Smooth muscle cell (in vitro differentiated cells): ENCODE measurements at regions not wholly inside any gene's neighbourhood (a gene's known extent, or its start where the extent isn't known, plus 50 kb on each side); places are given as distances from the start of the nearest gene placed in this dataset.

Experiments
- DNase-seq: peaks from one replicate; lab custom pipeline; 2025; ENCODE audit not compliant: unreplicated experiment; lab: John Stamatoyannopoulos, UW
- H2AFZ ChIP-seq: fragments of 200-600 bp; sonication (generic); 2 replicates; pipeline ENCODE4 v1.6.0; 2016; ENCODE audit warnings: antibody characterized with exemption, low read depth, mild to moderate bottlenecking
- H3F3A ChIP-seq: fragments of 200-600 bp; sonication (generic); 2 replicates; pipeline ENCODE4 v1.6.0; 2017; ENCODE audit warnings: antibody characterized with exemption, low read depth
- H3K27ac ChIP-seq: fragments of 200-600 bp; sonication (generic); 2 replicates; pipeline ENCODE4 v1.5.1; 2016; ENCODE audit warnings: low read depth, mild to moderate bottlenecking
- H3K27me3 ChIP-seq: fragments of 200-600 bp; sonication (generic); 2 replicates; pipeline ENCODE4 v1.6.1; 2016; ENCODE audit warnings: low read depth, mild to moderate bottlenecking
- H3K36me3 ChIP-seq: fragments of 200-600 bp; sonication (generic); 2 replicates; pipeline ENCODE4 v1.5.1; 2016; ENCODE audit warnings: low read depth
- H3K4me1 ChIP-seq: fragments of 200-600 bp; sonication (generic); 2 replicates; pipeline ENCODE4 v1.5.1; 2016; ENCODE audit warnings: low read depth
- H3K4me2 ChIP-seq: fragments of 200-600 bp; sonication (generic); 2 replicates; pipeline ENCODE4 v1.6.0; 2016; ENCODE audit warnings: mild to moderate bottlenecking
- H3K4me3 ChIP-seq: fragments of 200-600 bp; sonication (generic); 2 replicates; pipeline ENCODE4 v1.5.1; 2016; ENCODE audit warnings: mild to moderate bottlenecking
- H3K79me2 ChIP-seq: fragments of 200-600 bp; sonication (generic); 2 replicates; pipeline ENCODE4 v1.6.0; 2016; ENCODE audit warnings: low read depth, mild to moderate bottlenecking
- H3K9ac ChIP-seq: fragments of 200-600 bp; sonication (generic); 2 replicates; pipeline ENCODE4 v1.6.0; 2016; ENCODE audit warnings: low read depth
- H3K9me3 ChIP-seq: fragments of 200-600 bp; sonication (generic); replicated peaks from 2 replicates; pipeline ENCODE4 v1.5.1; 2016; ENCODE audit warnings: low read depth
- H4K20me1 ChIP-seq: fragments of 200-600 bp; sonication (generic); 2 replicates; pipeline ENCODE4 v1.6.0; 2016; ENCODE audit warnings: low read depth
- WGBS: methylation state at CpG from one replicate; pipeline ENCODE4 v1.1.7; 2016; ENCODE audit warnings: low lambda C conversion rate; 5-methylcytosine and 5-hydroxymethylcytosine counted together
- TF ChIP-seq, protein P1 (sequence below): fragments of 200-600 bp; sonication (generic); IDR thresholded peaks from 2 replicates; pipeline ENCODE4 v1.5.1; 2017; ENCODE audit warnings: borderline replicate concordance, mild to moderate bottlenecking, antibody characterized with exemption; ENCODE audit not compliant: insufficient read depth, poor library complexity, severe bottlenecking

DNA sequence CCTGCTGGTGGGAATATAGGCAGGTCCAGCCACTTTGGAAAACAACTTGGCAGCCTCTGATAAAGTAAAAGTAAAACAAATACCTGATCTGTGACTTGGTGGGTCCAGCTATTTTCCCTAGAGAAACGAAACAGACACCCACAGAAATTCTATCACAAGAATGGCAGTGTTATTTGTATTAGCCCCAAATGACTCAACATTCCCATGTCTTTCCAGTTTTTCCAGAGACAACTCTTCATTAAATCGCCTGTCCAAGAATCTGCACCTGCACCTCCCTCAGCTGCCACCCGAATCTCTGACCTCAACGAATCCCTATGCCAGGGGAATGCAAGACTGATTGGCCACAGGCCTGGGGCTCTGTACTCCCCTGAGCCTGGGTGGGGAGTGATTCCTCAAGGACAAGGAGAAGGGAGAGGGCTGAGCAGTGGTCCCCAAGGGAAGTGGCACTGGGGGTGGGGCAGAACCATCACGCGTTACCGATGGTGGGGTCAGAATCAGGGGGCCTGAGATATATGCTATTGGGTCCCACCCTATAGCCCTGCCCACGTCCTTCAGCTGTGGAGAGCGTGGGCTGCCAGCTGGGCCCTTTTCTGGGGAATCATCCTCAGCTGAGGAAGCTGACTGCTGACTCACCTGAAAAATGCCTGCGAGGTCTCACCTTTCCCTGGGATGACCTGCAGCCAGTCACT, 553.0 kb downstream of the PTPRU start:
- no peak overlapping the region for H3K4me3 ChIP-seq
- no peaks in the 10 kb centered on the region for H3F3A ChIP-seq
- no peaks in the 10 kb centered on the region for H3K36me3 ChIP-seq
- no peaks in the 10 kb centered on the region for H3K79me2 ChIP-seq
- H3K4me2 ChIP-seq, result no peak overlapping the region
- TF ChIP-seq, protein P1, sequence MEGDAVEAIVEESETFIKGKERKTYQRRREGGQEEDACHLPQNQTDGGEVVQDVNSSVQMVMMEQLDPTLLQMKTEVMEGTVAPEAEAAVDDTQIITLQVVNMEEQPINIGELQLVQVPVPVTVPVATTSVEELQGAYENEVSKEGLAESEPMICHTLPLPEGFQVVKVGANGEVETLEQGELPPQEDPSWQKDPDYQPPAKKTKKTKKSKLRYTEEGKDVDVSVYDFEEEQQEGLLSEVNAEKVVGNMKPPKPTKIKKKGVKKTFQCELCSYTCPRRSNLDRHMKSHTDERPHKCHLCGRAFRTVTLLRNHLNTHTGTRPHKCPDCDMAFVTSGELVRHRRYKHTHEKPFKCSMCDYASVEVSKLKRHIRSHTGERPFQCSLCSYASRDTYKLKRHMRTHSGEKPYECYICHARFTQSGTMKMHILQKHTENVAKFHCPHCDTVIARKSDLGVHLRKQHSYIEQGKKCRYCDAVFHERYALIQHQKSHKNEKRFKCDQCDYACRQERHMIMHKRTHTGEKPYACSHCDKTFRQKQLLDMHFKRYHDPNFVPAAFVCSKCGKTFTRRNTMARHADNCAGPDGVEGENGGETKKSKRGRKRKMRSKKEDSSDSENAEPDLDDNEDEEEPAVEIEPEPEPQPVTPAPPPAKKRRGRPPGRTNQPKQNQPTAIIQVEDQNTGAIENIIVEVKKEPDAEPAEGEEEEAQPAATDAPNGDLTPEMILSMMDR, result no peak
- no peaks in the 10 kb centered on the region for H4K20me1 ChIP-seq
- H3K27me3 ChIP-seq, result peaks cover 9% of the 10 kb centered on the region
- no peak overlapping the region for H3K9ac ChIP-seq
- WGBS, result 79% methylated on average over 10 of the region's 10 CpGs
- H3K9me3 ChIP-seq, result no peaks in the 10 kb centered on the region
- H2AFZ ChIP-seq, result no peak overlapping the region
- DNase-seq, result no peak
- H3K27ac ChIP-seq, result no peak overlapping the region
- H3K4me1 ChIP-seq, result no peaks in the 10 kb centered on the region

- Histone ChIP-seq H3K9me3 (no peaks in the 10 kb centered on the region), H3K9ac (no peak overlapping the region), H3K4me2 (no peak overlapping the region), H3K27me3 (peaks cover 21% of the 10 kb centered on the region), H2AFZ (no peak overlapping the region), H3F3A (no peaks in the 10 kb centered on the region), H3K4me3 (no peak overlapping the region), H3K27ac (no peak overlapping the region), H3K79me2 (no peaks in the 10 kb centered on the region), H4K20me1 (no peaks in the 10 kb centered on the region), H3K36me3 (no peaks in the 10 kb centered on the region), H3K4me1 (no peaks in the 10 kb centered on the region)
- WGBS, result 89% methylated on average over 13 of the region's 13 CpGs
- DNase-seq, result no peak
- TF ChIP-seq, protein P1, result no peak
Observed at GRCh38 chr1:29786791-29787732, 550.7 kb downstream of the PTPRU start.

- DNase-seq, result no peak
- TF ChIP-seq, protein P1, result no peak
- 90% methylated on average over 4 of the region's 4 CpGs for WGBS
Observed at GRCh38 chr1:29786195-29786594, 549.9 kb downstream of the PTPRU start.

More at GRCh38 chr1:29786195-29786594, 549.9 kb downstream of the PTPRU start:
- Histone ChIP-seq H3K9me3 (no peaks in the 10 kb centered on the region), H3F3A (no peaks in the 10 kb centered on the region), H3K9ac (no peak overlapping the region), H3K27ac (no peak overlapping the region), H3K4me2 (no peak overlapping the region), H4K20me1 (no peaks in the 10 kb centered on the region), H2AFZ (no peak overlapping the region), H3K79me2 (no peaks in the 10 kb centered on the region), H3K27me3 (peaks cover 28% of the 10 kb centered on the region), H3K4me1 (no peaks in the 10 kb centered on the region), H3K36me3 (no peaks in the 10 kb centered on the region), H3K4me3 (no peak overlapping the region)
